ENCODE measurements at regions not wholly inside any gene's neighbourhood (a gene's known extent, or its start where the extent isn't known, plus 50 kb on each side); places are given as distances from the start of the nearest gene placed in this dataset.

DNA sequence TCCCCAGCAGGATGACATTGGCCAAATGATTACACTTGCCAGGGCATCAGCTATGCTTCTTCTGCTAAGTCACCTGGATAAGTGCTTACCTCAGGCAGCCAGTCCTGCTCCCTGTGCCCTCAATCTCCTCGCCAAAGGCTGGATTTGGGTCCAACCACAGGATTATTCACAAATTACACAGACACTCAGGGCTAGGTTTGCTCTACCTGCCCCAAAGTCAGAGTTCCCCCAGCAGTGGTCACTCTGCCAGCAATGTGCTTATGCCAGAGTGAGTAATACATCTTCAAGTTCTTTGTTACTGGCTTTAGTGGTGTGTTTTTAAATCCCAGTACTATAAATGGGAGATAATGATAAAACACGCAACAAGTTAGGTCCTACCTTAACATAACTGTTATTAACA lies 189.7 kb upstream of the SEMA3D start:
- TF ChIP-seq, protein P1, sequence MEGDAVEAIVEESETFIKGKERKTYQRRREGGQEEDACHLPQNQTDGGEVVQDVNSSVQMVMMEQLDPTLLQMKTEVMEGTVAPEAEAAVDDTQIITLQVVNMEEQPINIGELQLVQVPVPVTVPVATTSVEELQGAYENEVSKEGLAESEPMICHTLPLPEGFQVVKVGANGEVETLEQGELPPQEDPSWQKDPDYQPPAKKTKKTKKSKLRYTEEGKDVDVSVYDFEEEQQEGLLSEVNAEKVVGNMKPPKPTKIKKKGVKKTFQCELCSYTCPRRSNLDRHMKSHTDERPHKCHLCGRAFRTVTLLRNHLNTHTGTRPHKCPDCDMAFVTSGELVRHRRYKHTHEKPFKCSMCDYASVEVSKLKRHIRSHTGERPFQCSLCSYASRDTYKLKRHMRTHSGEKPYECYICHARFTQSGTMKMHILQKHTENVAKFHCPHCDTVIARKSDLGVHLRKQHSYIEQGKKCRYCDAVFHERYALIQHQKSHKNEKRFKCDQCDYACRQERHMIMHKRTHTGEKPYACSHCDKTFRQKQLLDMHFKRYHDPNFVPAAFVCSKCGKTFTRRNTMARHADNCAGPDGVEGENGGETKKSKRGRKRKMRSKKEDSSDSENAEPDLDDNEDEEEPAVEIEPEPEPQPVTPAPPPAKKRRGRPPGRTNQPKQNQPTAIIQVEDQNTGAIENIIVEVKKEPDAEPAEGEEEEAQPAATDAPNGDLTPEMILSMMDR (IDR thresholded peaks at IDR 0.05; ENCODE audit: low read depth, low read length, poor library complexity, severe bottlenecking), result no peak
- TF ChIP-seq EZH2phosphoT487 (IDR thresholded peaks at IDR 0.05; ENCODE audit: borderline replicate concordance, low read length), result no peak
